GM19238 (cell line): ENCODE measurements at regions not wholly inside any gene's neighbourhood (a gene's known extent, or its start where the extent isn't known, plus 50 kb on each side); places are given as distances from the start of the nearest gene placed in this dataset.
"Not testable (repeated sequence)": the region's sequence is repeated elsewhere in the genome, so short reads cannot be mapped to it uniquely, and the experiment has no call there.

Source experiments
- DNase-seq: peaks from one replicate; pipeline ENCODE4 v3.0.0; 2011; ENCODE audit warnings: low spot score; ENCODE audit not compliant: insufficient read length

- no peak for DNase-seq
Measured at GRCh38 chr5:157993986-157994691, 135.2 kb upstream of the CLINT1 start.

GRCh38 chr5:157993201-157993600, 134.3 kb upstream of the CLINT1 start:
- DNase-seq = no peak

- DNase-seq = no peak
Measured at GRCh38 chr5:157990583-157991181, 131.7 kb upstream of the CLINT1 start.

GRCh38 chr5:157989296-157989695, 130.4 kb upstream of the CLINT1 start:
- no peak for DNase-seq

- no peak for DNase-seq
Measured at GRCh38 chr5:157987259-157987658, 128.3 kb upstream of the CLINT1 start.

- DNase-seq = no peak
Measured at GRCh38 chr5:157986431-157986990, 127.6 kb upstream of the CLINT1 start.

- DNase-seq = no peak
Measured at GRCh38 chr5:157984611-157985010, 125.7 kb upstream of the CLINT1 start.

GRCh38 chr5:157983906-157984551, 125.1 kb upstream of the CLINT1 start:
- DNase-seq = no peak

- DNase-seq = no peak
Measured at GRCh38 chr5:157978061-157978460, 119.1 kb upstream of the CLINT1 start.

GRCh38 chr5:157976429-157976828, 117.5 kb upstream of the CLINT1 start:
- no peak for DNase-seq

- DNase-seq = no peak
Measured at GRCh38 chr5:157972579-157972978, 113.6 kb upstream of the CLINT1 start.

- no peak for DNase-seq
Measured at GRCh38 chr5:157971571-157972216, 112.7 kb upstream of the CLINT1 start.

- not testable (repeated sequence) for DNase-seq
Measured at GRCh38 chr5:157968570-157968969, 109.6 kb upstream of the CLINT1 start.

- no peak for DNase-seq
Measured at GRCh38 chr5:157965989-157966388, 107.0 kb upstream of the CLINT1 start.

GRCh38 chr5:157965040-157965678, 106.2 kb upstream of the CLINT1 start:
- DNase-seq = no peak

- no peak for DNase-seq
Measured at GRCh38 chr5:157963761-157964160, 104.8 kb upstream of the CLINT1 start.

GRCh38 chr5:157963244-157963643, 104.3 kb upstream of the CLINT1 start:
- no peak for DNase-seq

GRCh38 chr5:157962686-157963085, 103.7 kb upstream of the CLINT1 start:
- DNase-seq = not testable (repeated sequence)

GRCh38 chr5:157961896-157962590, 103.1 kb upstream of the CLINT1 start:
- no peak for DNase-seq

- no peak for DNase-seq
Measured at GRCh38 chr5:157961176-157961575, 102.2 kb upstream of the CLINT1 start.

GRCh38 chr5:157959370-157959769, 100.4 kb upstream of the CLINT1 start:
- DNase-seq = no peak
